ENCODE measurements at regions not wholly inside any gene's neighbourhood (a gene's known extent, or its start where the extent isn't known, plus 50 kb on each side); places are given as distances from the start of the nearest gene placed in this dataset.
A peak's percentile ranks its signal among the peaks of the same experiment; 100 is the strongest.

- no peak overlapping the region for H3K4me2 ChIP-seq (ENCODE audit: insufficient read depth in 1 of 2, low read depth in 2 of 2, low read length in 2 of 2)
- no peaks in the 10 kb centered on the region; a peak in 2 of 7 replicates for H3K4me1 ChIP-seq (replicated peaks in 1 of 4; ENCODE audit: control insufficient read depth in 3 of 4, insufficient read depth in 4 of 4, low read length in 3 of 4)
- no peak overlapping the region for H2BK15ac ChIP-seq (ENCODE audit: low read length)
- H3K79me1 ChIP-seq (ENCODE audit: low read depth, low read length) = no peaks in the 10 kb centered on the region; the same call in 1 of the 2 replicates
- H4K5ac ChIP-seq (ENCODE audit: insufficient read length, low read depth, low read length) = no peak overlapping the region
- no peak overlapping the region for H3K14ac ChIP-seq (ENCODE audit: insufficient read length)
- H3K4ac ChIP-seq (replicated peaks; ENCODE audit: insufficient read length, low read depth, low read length) = no peak overlapping the region
- no peak overlapping the region for H3K9ac ChIP-seq (replicated peaks in 1 of 4; ENCODE audit: extremely low read depth in 1 of 4, low read depth in 3 of 4, low read length in 3 of 4)
- H2BK12ac ChIP-seq (ENCODE audit: low read depth, low read length) = peak overlapping the region; percentile 1; the same call in 1 of the 2 replicates
- no peaks in the 10 kb centered on the region for H3K27me3 ChIP-seq (replicated peaks in 1 of 4; ENCODE audit: control insufficient read depth in 3 of 4, extremely low read depth in 1 of 4, insufficient read depth in 3 of 4, low read length in 3 of 4)
- CTCF ChIA-PET (ENCODE audit: partially characterized antibody) = no interaction called here
- H2BK20ac ChIP-seq (ENCODE audit: low read length) = no peak overlapping the region
- H3K4me3 ChIP-seq (ENCODE audit: extremely low read depth in 1 of 4, insufficient read depth in 2 of 4, low read depth in 3 of 4, low read length in 4 of 4) = no peak overlapping the region
- H3K79me2 ChIP-seq (ENCODE audit: control insufficient read depth in 1 of 2, insufficient read depth in 2 of 2, low read length in 2 of 2) = no peaks in the 10 kb centered on the region
- H2BK5ac ChIP-seq (ENCODE audit: low read depth, low read length) = peak overlapping the region; percentile 16; the same call in 1 of the 2 replicates
- no peak for DNase-seq (ENCODE audit: low read depth in 1 of 2, low spot score in 2 of 2)
- no peak for FAIRE-seq
- H3K23me2 ChIP-seq (ENCODE audit: low read depth, low read length) = peaks cover 17% of the 10 kb centered on the region; the same call in 1 of the 2 replicates
- peak overlapping the region; percentile 58; the same call in 1 of the 2 replicates for H2AK5ac ChIP-seq (ENCODE audit: low read depth, low read length)
- no peak overlapping the region for H4K91ac ChIP-seq (replicated peaks; ENCODE audit: insufficient read length, low read length)
- H3K56ac ChIP-seq (replicated peaks; ENCODE audit: insufficient read length, low read depth, low read length) = peak overlapping the region; percentile 97
- POLR2A ChIA-PET (ENCODE audit: partially characterized antibody) = interaction anchor here (0.6 kb wide), 1 partner anchor 11 kb away, joined by 4 read pairs; no protein-coding TSS in a partner anchor
- no peak overlapping the region for H2AFZ ChIP-seq (ENCODE audit: low read length)
- H3K18ac ChIP-seq (ENCODE audit: extremely low read depth, low read length) = no peak overlapping the region
- TF ChIP-seq SAP30 (IDR thresholded peaks at IDR 0.05; ENCODE audit: insufficient read depth, insufficient replicate concordance, low read length) (no peak), POU5F1 (IDR thresholded peaks at IDR 0.05; ENCODE audit: low read depth, low read length) (no peak), NRF1 (IDR thresholded peaks at IDR 0.05; ENCODE audit: low read depth, low read length) (no peak)
- TF ChIP-seq, protein P1, sequence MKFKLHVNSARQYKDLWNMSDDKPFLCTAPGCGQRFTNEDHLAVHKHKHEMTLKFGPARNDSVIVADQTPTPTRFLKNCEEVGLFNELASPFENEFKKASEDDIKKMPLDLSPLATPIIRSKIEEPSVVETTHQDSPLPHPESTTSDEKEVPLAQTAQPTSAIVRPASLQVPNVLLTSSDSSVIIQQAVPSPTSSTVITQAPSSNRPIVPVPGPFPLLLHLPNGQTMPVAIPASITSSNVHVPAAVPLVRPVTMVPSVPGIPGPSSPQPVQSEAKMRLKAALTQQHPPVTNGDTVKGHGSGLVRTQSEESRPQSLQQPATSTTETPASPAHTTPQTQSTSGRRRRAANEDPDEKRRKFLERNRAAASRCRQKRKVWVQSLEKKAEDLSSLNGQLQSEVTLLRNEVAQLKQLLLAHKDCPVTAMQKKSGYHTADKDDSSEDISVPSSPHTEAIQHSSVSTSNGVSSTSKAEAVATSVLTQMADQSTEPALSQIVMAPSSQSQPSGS (IDR thresholded peaks at IDR 0.05; ENCODE audit: low read length) = no peak
- peak overlapping the region; percentile 52 for H3K23ac ChIP-seq (ENCODE audit: insufficient read length)
- H3K27ac ChIP-seq (ENCODE audit: low read depth, low read length) = no peak overlapping the region
- H3K9me3 ChIP-seq (ENCODE audit: insufficient read depth in 2 of 2, low read depth in 1 of 2, low read length in 1 of 2) = no peaks in the 10 kb centered on the region
- no peaks in the 10 kb centered on the region for H3K36me3 ChIP-seq (ENCODE audit: control insufficient read depth in 2 of 4, insufficient read depth in 4 of 4, low read length in 3 of 4)
- H4K20me1 ChIP-seq (replicated peaks in 1 of 2; ENCODE audit: control insufficient read depth in 1 of 2, insufficient read depth in 2 of 2, low read length in 2 of 2) = peaks cover 0 to 13% of the 10 kb centered on the region in 2 experiments
- H4K8ac ChIP-seq (ENCODE audit: extremely low read depth, insufficient read depth, low read length) = no peak overlapping the region; the same call in 1 of the 2 replicates
- no peak overlapping the region for H2BK120ac ChIP-seq (replicated peaks; ENCODE audit: low read depth, low read length)
Observed at GRCh38 chr19:30116530-30116929, 174.5 kb downstream of the URI1 start.

Measured in H1 (cell line).